Uterus (tissue), 2 donors: ENCODE measurements at regions not wholly inside any gene's neighbourhood (a gene's known extent, or its start where the extent isn't known, plus 50 kb on each side); places are given as distances from the start of the nearest gene placed in this dataset.
"Not testable (repeated sequence)": the region's sequence is repeated elsewhere in the genome, so short reads cannot be mapped to it uniquely, and the experiment has no call there.

Source experiments
- POLR2A ChIP-seq, 2 donors: fragments of 450-650 bp; IDR thresholded peaks; one replicate each; pipeline ENCODE4 v1.6.1; 2016; ENCODE audit warnings: antibody characterized with exemption in 2 of 2, mild to moderate bottlenecking in 1 of 2, moderate library complexity in 1 of 2
- TF ChIP-seq, protein P1 (sequence below), 4 experiments: fragments of 200-600 bp in 2 of 4; fragments of 450-650 bp in 2 of 4; sonication (generic) in 2 of 4; IDR thresholded peaks; one replicate each; pipeline ENCODE4 v1.5.1; 2016 to 2019; ENCODE audit warnings: antibody characterized with exemption in 4 of 4, mild to moderate bottlenecking in 2 of 4, moderate library complexity in 1 of 4

DNA sequence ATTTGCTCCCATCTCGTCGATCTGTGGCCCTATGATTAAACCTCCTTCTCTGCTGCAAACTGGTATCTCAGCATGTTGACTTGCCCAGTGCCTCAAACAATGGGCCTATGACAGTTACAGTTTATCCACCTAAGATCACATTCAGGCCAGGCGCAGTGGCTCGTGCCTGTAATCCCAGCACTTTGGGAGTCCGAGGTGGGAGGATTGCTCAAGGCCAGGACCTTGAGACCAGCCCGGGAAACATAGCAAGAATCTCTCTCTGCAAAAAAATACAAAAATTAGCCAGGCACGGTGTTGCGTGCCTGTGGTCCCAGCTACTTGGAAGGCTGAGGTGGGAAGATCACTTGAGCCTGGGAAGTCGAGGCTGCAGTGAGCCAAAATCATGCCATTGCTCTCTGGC is 79.8 kb upstream of the ADGRL1 start:
- TF ChIP-seq, protein P1, sequence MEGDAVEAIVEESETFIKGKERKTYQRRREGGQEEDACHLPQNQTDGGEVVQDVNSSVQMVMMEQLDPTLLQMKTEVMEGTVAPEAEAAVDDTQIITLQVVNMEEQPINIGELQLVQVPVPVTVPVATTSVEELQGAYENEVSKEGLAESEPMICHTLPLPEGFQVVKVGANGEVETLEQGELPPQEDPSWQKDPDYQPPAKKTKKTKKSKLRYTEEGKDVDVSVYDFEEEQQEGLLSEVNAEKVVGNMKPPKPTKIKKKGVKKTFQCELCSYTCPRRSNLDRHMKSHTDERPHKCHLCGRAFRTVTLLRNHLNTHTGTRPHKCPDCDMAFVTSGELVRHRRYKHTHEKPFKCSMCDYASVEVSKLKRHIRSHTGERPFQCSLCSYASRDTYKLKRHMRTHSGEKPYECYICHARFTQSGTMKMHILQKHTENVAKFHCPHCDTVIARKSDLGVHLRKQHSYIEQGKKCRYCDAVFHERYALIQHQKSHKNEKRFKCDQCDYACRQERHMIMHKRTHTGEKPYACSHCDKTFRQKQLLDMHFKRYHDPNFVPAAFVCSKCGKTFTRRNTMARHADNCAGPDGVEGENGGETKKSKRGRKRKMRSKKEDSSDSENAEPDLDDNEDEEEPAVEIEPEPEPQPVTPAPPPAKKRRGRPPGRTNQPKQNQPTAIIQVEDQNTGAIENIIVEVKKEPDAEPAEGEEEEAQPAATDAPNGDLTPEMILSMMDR (IDR thresholded peaks at IDR 0.05): not testable (repeated sequence)
- not testable (repeated sequence) for TF ChIP-seq POLR2A (IDR thresholded peaks at IDR 0.05)
